ENCODE measurements at regions not wholly inside any gene's neighbourhood (a gene's known extent, or its start where the extent isn't known, plus 50 kb on each side); places are given as distances from the start of the nearest gene placed in this dataset.

DNA sequence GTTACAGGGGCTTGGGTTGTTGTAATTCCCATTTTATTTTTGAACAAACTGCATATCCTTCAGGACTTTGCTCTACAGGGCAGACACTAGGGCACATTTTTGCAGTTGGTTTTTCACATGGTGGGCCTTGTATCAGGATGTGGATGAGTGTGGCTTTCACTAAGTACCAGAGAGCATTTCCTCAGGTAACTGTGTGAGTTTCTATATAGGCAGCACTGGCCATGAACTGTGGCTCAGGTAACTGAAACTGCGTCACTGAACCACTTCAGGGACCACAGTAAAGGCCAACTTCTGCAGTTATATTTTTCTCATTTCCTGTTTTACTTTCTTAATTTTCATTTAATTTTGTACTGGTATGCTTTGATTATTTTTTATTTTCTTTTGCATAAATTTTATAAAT, 166.5 kb downstream of the ZNF486 start:
- Histone ChIP-seq H2BK20ac (ENCODE audit: low read depth, low read length) (no peak overlapping the region), H3K79me1 (ENCODE audit: low read depth in 1 of 2, low read length in 2 of 2) (no peaks in the 10 kb centered on the region), H2AK5ac (ENCODE audit: low read depth, low read length) (no peak overlapping the region), H2AK9ac (replicated peaks; ENCODE audit: low read depth, low read length, poor library complexity) (no peak overlapping the region), H2BK15ac (ENCODE audit: low read depth, low read length) (no peak overlapping the region), H3K9me1 (ENCODE audit: insufficient read depth, low read length) (no peaks in the 10 kb centered on the region), H3K27ac (ENCODE audit: insufficient read depth, low read length) (no peak overlapping the region), H2BK5ac (ENCODE audit: low read depth, low read length, poor library complexity, severe bottlenecking) (no peak overlapping the region), H2AFZ (replicated peaks; ENCODE audit: low read length, poor library complexity) (no peak overlapping the region), H3K4ac (ENCODE audit: low read depth, low read length) (no peak overlapping the region), H4K8ac (ENCODE audit: low read depth in 2 of 2, low read length in 2 of 2) (no peak overlapping the region), H3K36me3 (ENCODE audit: control insufficient read depth, insufficient read depth, low read length) (no peaks in the 10 kb centered on the region), H3K56ac (ENCODE audit: extremely low read depth, insufficient read depth, low read length) (no peak overlapping the region), H3K14ac (replicated peaks; ENCODE audit: low read depth, low read length) (no peak overlapping the region), H3K9ac (ENCODE audit: low read depth, low read length) (no peak overlapping the region), H4K20me1 (ENCODE audit: insufficient read depth, low read length) (no peaks in the 10 kb centered on the region), H3K18ac (ENCODE audit: low read depth, low read length) (no peak overlapping the region), H3K4me2 (ENCODE audit: low read depth, low read length) (no peak overlapping the region), H4K5ac (ENCODE audit: low read depth, low read length) (no peak overlapping the region), H4K91ac (ENCODE audit: insufficient read depth, low read depth, low read length) (no peak overlapping the region), H3K9me3 (ENCODE audit: control insufficient read depth, insufficient read depth, low read length) (peaks cover 15% of the 10 kb centered on the region), H3K4me3 (ENCODE audit: insufficient read depth, low read depth, low read length) (no peak overlapping the region), H3K27me3 (ENCODE audit: control insufficient read depth, insufficient read depth, low read length) (no peaks in the 10 kb centered on the region), H3K23ac (ENCODE audit: low read depth, low read length) (no peak overlapping the region), H3K4me1 (ENCODE audit: control insufficient read depth, insufficient read depth, low read length) (no peaks in the 10 kb centered on the region), H2BK120ac (ENCODE audit: low read depth, low read length) (no peak overlapping the region)
- TF ChIP-seq BHLHE40 (IDR thresholded peaks at IDR 0.05; ENCODE audit: low read depth, low read length) = no peak
- no peak for TF ChIP-seq RAD21 (IDR thresholded peaks at IDR 0.05; ENCODE audit: low read length)
- no peak for TF ChIP-seq MXI1 (IDR thresholded peaks at IDR 0.05; ENCODE audit: borderline replicate concordance, low read depth, low read length)
- TF ChIP-seq RFX5 (IDR thresholded peaks at IDR 0.05; ENCODE audit: low read depth, low read length) = no peak
- TF ChIP-seq POLR2A (IDR thresholded peaks at IDR 0.05; ENCODE audit: low read depth, low read length) = no peak
- TF ChIP-seq SMC3 (IDR thresholded peaks at IDR 0.05; ENCODE audit: low read depth, low read length) = no peak
- no peak for TF ChIP-seq CEBPB (IDR thresholded peaks at IDR 0.05; ENCODE audit: low read depth, low read length)
- no peak for TF ChIP-seq MAFK (IDR thresholded peaks at IDR 0.05; ENCODE audit: low read depth, low read length)
- no peak for TF ChIP-seq ELK1 (IDR thresholded peaks at IDR 0.05; ENCODE audit: borderline replicate concordance, low read depth, low read length)
- no peak for TF ChIP-seq USF2 (IDR thresholded peaks at IDR 0.05; ENCODE audit: low read depth, low read length)
- TF ChIP-seq CTCF (conservative IDR thresholded peaks at IDR 0.05; ENCODE audit: low read depth, low read length) = no peak
- TF ChIP-seq CHD1 (IDR thresholded peaks at IDR 0.05; ENCODE audit: low read depth, low read length) = no peak
- TF ChIP-seq FOS (IDR thresholded peaks at IDR 0.05; ENCODE audit: low read depth, low read length) = no peak
- TF ChIP-seq RCOR1 (IDR thresholded peaks at IDR 0.05; ENCODE audit: insufficient replicate concordance, low read length) = no peak
- TF ChIP-seq MAZ (IDR thresholded peaks at IDR 0.05; ENCODE audit: borderline replicate concordance, low read depth, low read length) = no peak
- no peak for TF ChIP-seq NFE2L2 (IDR thresholded peaks at IDR 0.05; ENCODE audit: low read depth, low read length)
- no peak for DNase-seq
- no TSS peak for BruUV-seq (replicated peaks)
- POLR2A ChIA-PET (ENCODE audit: unreplicated experiment) = no interaction called here
- in situ Hi-C loops (cut with MboI; ENCODE audit: low sequenced_read_pairs) = no loop called here
- CTCF ChIA-PET = no interaction called here
- no CpG with 5 or more reads among the region's 1 CpG for WGBS, 2 experiments (ENCODE audit: extremely low coverage in 2 of 2, insufficient read length in 1 of 2)
- intact Hi-C loops (cut with micrococcal nuclease) = no loop called here
- no peak for ATAC-seq (ENCODE audit: low read depth)
- dilution Hi-C loops (cut with HindIII; ENCODE audit: low sequenced_read_pairs, unreplicated experiment) = no loop called here
